GM12872 (cell line): ENCODE measurements at regions not wholly inside any gene's neighbourhood (a gene's known extent, or its start where the extent isn't known, plus 50 kb on each side); places are given as distances from the start of the nearest gene placed in this dataset.
A peak's percentile ranks its signal among the peaks of the same experiment; 100 is the strongest.

Source experiments
- TF ChIP-seq, protein P1 (sequence below): IDR thresholded peaks from 3 replicates; pipeline ENCODE4 v1.5.1; 2011; ENCODE audit warnings: low read depth, mild to moderate bottlenecking, low read length, moderate library complexity; ENCODE audit not compliant: insufficient read depth

DNA sequence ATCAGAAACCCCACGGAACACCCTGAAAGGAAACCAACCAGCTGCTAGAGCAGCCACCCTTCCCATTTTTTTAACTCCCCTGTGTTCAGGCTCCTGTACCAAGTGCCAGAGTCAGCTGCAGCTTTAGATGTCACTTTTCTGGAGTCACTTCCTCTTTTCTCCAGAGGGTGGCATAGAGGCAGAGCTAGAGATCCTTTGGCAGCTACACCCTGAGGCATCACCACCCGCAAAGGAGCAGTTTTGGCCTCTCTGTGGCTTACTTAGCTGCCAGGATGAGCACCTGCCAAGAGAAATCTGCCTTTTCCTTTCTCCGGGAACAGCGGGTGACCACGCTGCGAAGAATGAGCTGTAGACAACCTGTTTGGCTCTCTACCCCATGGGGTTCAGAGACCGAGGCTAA lies 58.0 kb upstream of the CHRDL1 start:
- TF ChIP-seq, protein P1, sequence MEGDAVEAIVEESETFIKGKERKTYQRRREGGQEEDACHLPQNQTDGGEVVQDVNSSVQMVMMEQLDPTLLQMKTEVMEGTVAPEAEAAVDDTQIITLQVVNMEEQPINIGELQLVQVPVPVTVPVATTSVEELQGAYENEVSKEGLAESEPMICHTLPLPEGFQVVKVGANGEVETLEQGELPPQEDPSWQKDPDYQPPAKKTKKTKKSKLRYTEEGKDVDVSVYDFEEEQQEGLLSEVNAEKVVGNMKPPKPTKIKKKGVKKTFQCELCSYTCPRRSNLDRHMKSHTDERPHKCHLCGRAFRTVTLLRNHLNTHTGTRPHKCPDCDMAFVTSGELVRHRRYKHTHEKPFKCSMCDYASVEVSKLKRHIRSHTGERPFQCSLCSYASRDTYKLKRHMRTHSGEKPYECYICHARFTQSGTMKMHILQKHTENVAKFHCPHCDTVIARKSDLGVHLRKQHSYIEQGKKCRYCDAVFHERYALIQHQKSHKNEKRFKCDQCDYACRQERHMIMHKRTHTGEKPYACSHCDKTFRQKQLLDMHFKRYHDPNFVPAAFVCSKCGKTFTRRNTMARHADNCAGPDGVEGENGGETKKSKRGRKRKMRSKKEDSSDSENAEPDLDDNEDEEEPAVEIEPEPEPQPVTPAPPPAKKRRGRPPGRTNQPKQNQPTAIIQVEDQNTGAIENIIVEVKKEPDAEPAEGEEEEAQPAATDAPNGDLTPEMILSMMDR: peak; percentile 30; the same call in 2 of the 3 replicates

DNA sequence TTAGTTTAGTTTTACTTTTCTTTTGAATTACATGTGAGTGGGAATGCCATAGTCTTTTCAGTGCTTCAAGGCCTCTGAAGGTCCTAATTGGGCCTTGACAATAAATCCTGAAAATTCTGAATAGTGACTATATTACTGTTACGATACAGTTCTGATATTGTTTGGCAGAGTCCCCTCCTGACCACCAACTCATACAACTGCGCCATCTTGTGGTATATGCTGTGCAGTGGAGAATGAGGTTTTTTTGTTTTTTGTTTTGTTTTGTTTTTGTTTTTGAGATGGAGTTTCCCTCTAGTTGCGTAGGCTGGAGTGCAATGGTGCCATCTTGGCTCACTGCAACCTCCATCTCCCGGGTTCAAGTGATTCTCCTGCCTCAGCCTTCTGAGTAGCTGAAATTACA lies 56.6 kb upstream of the CHRDL1 start:
- TF ChIP-seq, protein P1: peak; percentile 54

DNA sequence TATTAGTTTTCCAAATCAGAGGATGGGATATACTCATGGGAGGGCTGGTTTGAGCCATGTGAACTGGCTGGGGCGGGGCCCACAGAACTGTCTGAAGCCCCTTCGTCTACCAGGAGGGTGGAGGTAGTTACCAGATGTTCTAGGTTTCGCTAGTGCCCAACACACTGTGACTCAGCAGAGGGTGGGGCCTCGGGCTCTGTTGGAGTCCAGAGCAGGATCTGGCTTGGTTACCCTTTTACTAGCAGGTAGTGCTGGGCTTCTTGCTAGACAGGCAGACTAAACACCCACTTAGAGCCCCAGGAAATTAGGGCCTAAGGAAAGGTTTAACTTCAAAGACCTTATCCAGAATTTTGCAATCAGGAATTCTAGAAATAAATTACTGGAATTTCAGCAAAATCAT lies 56.2 kb upstream of the CHRDL1 start:
- TF ChIP-seq, protein P1: no peak

DNA sequence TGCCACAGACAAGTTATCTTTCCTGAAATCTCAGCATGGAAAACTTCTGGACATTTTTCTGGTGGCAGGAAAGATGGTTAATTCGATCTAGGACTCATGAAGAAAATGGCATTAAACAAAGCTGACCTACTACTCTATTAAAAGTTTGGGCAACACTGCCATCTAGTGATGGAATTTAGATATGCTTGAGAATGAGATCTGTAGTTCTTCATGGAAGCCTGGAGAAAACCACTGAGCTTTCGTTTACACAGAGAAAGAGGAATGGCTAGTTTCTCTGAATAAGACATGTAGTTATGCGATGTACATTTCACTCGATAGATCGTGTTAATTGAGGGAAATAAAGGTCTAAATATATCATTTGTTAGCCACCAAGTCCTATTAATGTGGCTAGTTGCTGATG lies 51.7 kb upstream of the CHRDL1 start:
- TF ChIP-seq, protein P1: peak; percentile 44

DNA sequence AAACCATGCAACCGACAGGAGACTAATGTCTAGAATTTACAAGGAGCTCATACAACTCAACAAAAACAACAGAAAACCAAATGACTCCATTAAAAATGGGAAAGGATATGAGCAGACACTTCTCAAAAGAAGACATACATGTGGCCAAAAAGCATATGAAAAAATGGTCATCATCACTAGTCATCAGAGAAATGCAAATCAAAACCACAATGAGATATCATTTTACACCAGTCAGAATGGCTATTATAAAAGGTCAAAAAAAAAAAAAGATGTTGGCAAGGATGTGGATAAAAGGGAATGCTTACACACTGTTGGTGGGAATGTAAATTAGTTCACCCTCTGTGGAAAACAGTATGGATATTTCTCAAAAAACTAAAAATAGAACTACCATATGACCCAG lies 50.5 kb upstream of the CHRDL1 start:
- TF ChIP-seq, protein P1: no peak
